ENCODE measurements at regions not wholly inside any gene's neighbourhood (a gene's known extent, or its start where the extent isn't known, plus 50 kb on each side); places are given as distances from the start of the nearest gene placed in this dataset.

GRCh38 chr12:126480451-126480850 lies 1415.2 kb downstream of the AACS start:
- TF ChIP-seq CTCF (conservative IDR thresholded peaks at IDR 0.05 in 1 of 2, IDR thresholded peaks at IDR 0.05 in 1 of 2; ENCODE audit: extremely low read depth in 1 of 2, insufficient read depth in 1 of 2, low read depth in 1 of 2, low read length in 2 of 2), result no peak
- TF ChIP-seq EZH2 (IDR thresholded peaks at IDR 0.05; ENCODE audit: borderline replicate concordance, low read length), result no peak

Data from mammary epithelial cell (primary cell).